SU-DHL-6 (cell line): ENCODE measurements at regions not wholly inside any gene's neighbourhood (a gene's known extent, or its start where the extent isn't known, plus 50 kb on each side); places are given as distances from the start of the nearest gene placed in this dataset.

Experiments
- CTCF ChIP-seq: fragments of 200-600 bp; sonication (generic); IDR thresholded peaks from one replicate; pipeline ENCODE4 v1.5.1; 2017; ENCODE audit warnings: antibody characterized with exemption, mild to moderate bottlenecking, low read length, moderate library complexity; ENCODE audit not compliant: insufficient read depth, poor library complexity, severe bottlenecking
- EZH2phosphoT487 ChIP-seq: fragments of 200-600 bp; sonication (generic), shearing (Covaris generic); conservative IDR thresholded peaks from 2 replicates; pipeline ENCODE4 v1.6.1; 2018; ENCODE audit warnings: mild to moderate bottlenecking, antibody characterized with exemption, low read length, moderate library complexity, mixed read lengths

- TF ChIP-seq CTCF (no peak), EZH2phosphoT487 (no peak)
These were observed 114.9 kb downstream of the LRATD1 start for GRCh38 chr2:14747447-14747846.
